COLO668 (cell line): ENCODE measurements at regions not wholly inside any gene's neighbourhood (a gene's known extent, or its start where the extent isn't known, plus 50 kb on each side); places are given as distances from the start of the nearest gene placed in this dataset.
"Not testable (repeated sequence)": the region's sequence is repeated elsewhere in the genome, so short reads cannot be mapped to it uniquely, and the experiment has no call there.

Source experiments
- DNase-seq: peaks from one replicate; lab custom pipeline; 2025; ENCODE audit not compliant: unreplicated experiment; lab: John Stamatoyannopoulos, UW

DNA sequence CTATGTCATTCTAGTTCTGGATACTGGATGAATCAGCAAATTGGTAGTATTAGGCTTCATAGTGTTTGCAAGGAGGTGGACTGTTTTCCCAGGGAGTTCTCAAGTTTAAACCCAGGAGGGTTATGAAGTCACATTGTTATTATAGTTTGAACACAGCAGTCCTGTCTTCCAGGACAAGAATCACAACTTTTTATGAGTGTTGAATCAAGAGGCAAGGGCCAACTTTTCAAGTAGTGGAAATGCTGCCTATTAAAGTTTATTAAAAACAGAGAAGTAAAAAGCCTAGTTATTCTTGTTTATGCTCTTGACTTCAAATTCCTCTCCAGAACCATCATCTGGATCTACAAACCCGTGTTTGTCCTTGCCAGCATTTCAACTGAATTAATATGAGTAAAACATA lies 86.3 kb upstream of the GOT2 start:
- DNase-seq = no peak

- no peak for DNase-seq
Measured at GRCh38 chr16:58815181-58815888, 81.2 kb upstream of the GOT2 start.

- DNase-seq = peak; percentile 19
Measured at GRCh38 chr16:58814348-58814801, 80.3 kb upstream of the GOT2 start.

DNA sequence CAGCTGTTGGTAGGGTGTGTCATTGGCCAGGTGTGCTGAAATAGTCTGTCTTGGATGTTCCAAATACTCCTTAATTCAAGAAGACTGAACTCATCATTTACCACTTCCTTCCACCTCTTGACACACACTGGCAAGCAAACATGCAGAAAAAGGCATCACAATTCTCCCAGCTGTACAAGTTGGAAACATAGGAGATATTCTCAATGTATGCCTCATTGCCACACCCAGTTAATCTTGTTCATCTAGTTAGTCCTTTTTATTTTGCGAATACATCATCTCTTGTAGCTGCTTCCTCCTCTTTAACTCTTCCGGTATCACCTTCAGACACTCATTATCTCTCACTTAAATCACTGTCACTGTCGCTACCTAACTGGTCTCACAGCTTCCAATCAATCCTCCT lies 75.1 kb upstream of the GOT2 start:
- no peak for DNase-seq

DNA sequence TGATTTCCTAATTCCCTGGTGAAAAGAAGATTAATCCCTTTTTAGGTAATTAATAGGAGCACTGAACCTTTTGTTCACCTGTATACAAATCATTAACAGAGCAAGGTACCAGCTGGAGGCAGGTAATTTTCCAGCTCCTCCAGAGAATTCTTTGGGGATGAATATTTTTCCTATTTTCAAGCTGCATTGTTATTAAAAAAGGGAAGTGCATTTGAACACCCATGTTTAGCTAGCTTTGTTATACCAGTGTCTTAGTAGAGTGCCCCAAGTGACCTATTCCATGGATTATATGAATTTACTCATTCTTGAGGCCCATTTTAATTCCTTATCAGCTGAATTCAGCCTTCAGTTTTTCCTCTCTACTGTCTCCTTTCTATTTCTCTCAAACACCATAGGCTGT lies 73.2 kb upstream of the GOT2 start:
- DNase-seq = no peak

DNA sequence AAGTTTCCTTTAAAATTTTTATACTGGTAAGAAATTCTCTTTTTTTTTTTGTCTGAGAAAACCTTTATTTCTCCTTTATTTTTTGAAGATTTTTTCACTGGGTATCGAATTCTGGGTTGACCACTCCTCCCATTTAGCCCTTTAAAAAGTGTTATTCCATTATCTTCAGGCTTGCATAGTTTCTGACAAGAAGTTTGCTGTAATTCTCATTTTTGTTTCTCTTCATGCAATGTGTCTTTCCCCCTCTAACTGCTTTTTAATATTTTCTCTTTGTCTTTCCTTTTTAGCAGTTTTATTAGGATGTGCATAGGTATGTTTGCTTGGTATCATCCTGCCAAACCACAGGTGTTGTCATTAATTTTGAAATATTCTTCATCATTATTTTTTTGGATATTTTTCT lies 67.7 kb upstream of the GOT2 start:
- no peak for DNase-seq

DNA sequence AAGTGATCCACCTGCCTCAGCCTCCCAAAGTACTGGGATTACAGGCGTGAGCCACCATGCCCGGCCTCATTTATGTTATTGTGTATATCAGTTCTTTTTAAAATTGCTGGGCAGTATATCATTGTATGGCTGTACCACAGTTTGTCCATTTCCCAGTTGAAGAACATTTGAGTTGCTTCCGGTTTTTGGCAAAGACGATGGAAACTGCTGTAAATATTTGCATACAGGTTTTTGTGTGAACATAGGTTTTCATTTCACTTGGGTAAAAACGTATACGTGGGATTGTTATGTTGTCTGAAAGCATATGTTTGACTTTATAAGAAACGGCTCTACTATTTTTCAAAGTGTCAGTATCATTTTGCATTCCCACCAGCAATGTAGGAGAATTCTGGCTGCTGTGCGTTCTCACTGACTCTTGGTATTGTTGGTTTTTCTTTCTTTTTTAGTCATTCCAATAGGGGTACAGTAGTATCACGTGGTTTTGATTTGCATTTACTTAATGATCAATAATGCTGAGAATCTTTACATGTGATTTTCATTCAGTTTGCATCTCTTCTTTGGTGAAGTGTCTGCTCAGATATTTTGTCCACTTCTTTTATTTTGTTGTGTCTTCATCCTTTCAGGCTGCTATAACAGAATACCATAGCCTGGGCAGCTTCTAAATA lies 63.2 kb upstream of the GOT2 start:
- DNase-seq = no peak

- DNase-seq = no peak
Measured at GRCh38 chr16:58793366-58793765, 59.2 kb upstream of the GOT2 start.

- no peak for DNase-seq
Measured at GRCh38 chr16:58792188-58792587, 58.1 kb upstream of the GOT2 start.

- DNase-seq = not testable (repeated sequence)
Measured at GRCh38 chr16:58790816-58791557, 56.9 kb upstream of the GOT2 start.

GRCh38 chr16:58789351-58789750 lies 55.2 kb upstream of the GOT2 start:
- no peak for DNase-seq
